ENCODE measurements at regions not wholly inside any gene's neighbourhood (a gene's known extent, or its start where the extent isn't known, plus 50 kb on each side); places are given as distances from the start of the nearest gene placed in this dataset.

DNA sequence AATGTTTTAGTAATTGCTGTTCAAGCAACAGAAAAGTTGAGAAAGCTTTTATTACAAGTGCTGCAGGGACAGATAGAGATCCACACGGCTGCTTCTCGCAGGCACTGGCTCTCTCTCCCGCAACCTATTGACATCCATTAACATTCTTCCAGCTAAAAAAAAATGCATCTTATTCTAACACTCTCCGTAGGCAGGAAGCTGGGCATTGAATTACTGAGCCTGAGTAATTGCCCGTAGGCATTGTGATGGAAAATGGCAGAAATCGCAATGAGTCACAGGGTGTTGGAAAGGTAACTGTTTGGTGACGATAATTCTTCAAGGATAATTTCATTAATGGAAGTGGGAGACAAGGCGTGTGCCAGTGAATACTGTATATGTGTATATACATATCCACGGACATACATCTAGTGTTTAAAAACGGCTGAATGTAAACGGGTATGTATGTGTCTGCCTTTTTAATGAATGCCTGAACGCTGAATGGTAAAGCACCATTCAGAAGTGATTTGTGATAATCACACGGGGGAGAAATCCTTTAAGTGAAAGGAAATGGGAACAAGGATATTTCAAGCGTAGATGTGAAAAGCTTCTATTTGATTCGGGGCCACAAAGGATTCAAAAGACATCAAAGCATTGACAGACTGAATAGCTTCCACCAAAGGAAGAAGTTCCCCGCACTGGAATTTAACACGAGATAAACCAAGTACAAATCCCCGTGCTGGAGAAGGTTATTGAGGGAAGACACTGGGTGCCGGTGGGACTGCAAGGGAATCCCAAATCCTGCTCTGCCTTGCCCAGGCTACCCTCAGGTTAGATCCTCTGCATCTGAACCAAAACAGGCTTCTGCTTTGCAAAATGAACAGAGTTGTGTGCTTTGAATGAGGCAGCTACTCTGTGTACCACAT, 567.2 kb downstream of the NPHP4 start:
- TF ChIP-seq POLR2AphosphoS5 (IDR thresholded peaks at IDR 0.05) (no peak), CTCF (IDR thresholded peaks at IDR 0.05) (no peak), POLR2A (IDR thresholded peaks at IDR 0.05) (no peak)

All from breast epithelium (tissue), 3 donors.